GM21367 (cell line): ENCODE measurements at regions not wholly inside any gene's neighbourhood (a gene's known extent, or its start where the extent isn't known, plus 50 kb on each side); places are given as distances from the start of the nearest gene placed in this dataset.

Experiments used
- ATAC-seq: cut with Tn5 transposase; IDR thresholded peaks from one replicate; pipeline ENCODE4 v1.9.1; 2021; ENCODE audit not compliant: unreplicated experiment

DNA sequence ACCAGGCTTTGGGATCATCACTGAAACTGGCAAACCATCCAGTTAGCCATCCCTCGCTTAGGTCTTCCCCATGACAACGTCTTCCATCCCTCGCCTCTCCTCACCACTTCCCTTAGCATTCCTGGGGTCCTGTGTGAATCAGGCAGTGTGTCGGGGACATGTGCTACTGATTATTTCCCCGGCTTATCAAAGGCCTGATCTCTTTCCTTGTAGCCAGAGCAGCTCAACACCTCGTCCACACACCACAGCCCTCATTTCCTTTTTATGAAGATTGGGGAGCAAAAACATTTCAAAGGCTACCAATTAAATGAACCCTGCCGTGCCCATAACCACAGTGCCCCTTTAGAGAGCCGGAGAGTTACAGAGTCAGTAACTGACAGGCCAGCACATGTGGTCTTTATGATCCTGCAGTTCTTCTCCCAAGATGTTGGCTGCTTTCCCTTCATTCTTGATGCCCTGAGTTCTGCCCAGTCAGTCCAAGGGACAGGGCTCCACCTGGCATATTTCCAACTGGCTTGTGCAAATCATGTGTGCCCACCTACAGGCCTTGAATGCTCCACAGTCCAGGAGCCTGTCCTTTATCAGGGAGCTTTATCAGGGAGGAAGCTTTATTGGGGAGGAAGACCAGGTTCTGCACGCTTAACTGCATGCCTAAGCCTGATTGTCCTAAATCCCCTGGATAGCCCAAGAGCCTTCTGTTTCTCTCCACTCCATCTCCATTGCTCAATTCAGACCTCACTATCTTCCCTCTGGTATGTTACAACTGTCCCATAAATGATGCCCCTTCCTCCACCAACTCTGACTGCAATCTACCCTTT is 343.1 kb downstream of the CYRIA start:
- ATAC-seq = no peak

DNA sequence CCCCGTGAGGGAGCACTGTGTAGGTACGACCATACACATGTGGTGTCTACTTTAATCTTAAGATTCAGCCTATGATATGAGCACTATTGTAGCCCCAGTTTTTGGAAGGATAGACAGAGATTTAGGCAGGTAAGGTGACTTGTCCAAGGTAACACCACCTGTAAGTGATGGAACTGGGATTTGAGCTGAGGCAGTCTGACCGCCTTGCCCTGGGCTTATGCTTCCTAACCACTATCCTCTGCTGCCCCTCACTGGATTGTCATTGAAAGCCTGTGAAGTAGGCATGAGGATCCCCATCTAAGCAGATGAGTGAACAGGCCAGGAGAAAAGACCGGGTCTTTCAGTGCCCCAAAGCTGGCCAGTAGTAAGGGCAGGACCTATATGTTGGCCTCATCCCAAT is 343.8 kb downstream of the CYRIA start:
- ATAC-seq = no peak

DNA sequence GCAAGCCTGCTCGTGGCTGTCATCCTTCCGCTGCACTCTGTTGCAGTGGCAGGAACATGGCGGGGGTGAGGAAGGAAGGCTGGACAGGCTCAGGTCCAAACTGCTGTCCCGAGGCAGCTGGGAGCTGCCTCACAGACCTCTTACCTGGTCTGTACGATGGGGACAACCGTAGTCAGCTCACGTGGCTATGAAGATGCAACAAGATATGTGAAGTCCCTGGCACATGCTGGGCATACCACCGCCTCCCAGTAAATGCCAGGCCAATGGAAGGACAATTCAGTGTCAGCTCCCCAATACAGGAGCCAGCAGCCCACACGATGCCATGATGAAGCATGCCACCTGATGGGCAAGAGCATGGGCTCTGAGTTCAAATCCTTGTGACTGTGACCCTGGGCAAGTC is 344.4 kb downstream of the CYRIA start:
- ATAC-seq = no peak

DNA sequence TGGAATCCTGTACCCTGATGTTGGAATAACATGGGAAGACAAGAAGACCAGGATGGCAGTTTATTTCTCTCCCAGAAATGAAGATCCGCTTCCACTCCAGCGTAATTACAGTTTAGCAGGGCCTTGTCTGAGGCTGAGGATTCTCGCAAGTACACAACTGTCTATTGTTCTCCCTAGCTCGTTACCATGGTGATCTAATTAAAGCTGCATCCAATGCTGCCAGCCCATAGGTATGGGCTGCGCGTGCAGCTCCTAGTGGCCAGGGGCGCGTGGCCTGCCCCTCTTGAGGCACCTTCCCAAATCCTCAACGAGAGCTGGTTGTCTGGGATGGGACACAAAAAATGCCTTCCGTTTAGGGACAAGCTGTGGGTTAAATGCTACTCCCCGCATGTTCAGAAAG is 344.9 kb downstream of the CYRIA start:
- ATAC-seq = no peak

DNA sequence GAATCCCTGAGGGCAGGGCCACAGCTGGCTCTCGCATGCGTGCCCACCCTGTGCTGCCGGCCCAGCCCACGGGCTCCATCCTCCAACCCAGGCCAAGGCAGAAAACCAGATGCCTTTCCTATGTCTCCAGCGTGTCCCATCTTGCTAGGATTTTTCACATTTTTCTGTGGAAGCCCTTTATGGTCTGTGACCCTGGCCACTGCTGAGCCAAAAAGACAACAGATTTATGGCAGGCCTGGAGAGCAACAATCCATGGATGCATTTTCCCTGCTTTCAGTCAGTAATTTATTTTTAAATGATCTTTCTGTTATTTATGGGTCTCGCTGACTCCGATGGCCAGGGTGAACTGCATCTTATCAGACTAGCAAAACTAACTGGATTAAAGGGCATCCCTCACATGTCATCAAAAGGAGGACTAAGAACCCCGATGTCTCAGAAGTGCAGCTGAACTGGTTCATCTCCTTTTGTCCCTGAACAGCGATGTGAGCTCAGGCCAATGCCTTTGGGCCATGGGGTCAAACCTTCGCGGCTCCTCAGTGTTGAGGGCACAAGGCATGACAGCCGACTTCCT is 346.0 kb downstream of the CYRIA start:
- no peak for ATAC-seq

DNA sequence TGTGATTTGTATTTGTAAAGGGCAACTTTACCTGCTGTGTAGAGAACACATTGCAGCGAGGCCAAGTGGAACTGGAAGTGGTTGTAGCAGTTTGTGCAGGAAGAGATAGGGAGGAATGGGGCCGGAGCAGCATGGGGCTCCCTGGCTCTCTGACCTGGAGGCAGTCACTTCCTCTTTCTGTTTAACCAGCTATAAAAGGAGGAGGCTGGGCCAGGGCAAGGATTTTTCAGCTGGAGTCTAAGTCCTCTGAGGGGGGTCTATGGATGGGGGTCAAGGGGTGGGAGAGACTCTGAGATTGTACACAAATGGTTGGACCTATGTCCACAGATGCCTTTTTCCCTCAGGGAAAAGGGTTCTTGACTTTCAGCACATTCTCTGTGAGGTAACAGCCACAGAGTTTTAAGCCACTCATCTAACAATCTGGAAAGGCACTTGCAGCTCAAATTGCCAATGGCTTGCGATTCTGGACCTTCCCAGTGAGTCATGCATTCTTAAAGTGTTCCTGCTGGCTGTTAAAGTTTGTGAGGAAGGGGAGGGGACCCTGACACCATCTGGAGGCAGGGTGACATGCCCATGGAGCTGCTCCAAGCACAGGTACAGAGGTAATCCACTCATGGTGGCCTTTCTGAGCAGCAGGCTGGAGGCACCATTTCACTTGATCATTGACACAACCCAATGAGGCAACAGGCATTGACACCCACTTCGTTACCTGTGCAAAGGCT is 347.0 kb downstream of the CYRIA start:
- no peak for ATAC-seq

DNA sequence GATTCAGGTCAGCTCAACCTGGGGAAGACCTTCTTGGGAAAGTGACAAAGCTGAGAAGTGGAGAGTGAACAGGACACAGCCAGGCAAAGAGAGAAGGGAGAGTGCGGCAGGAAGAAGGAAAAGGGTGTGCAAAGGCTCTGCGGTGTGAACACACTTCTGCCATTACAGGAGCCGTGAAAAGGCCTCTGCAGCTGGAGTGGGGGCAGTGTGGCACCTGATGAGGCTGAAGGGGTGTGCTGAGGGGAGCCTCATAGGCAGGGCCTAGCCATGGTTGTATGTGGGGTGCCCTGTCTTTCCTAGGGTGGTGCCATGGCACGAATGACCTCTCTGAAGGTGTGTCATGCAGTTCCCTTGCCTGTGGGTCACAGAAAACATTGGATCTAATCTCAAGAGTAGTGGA is 347.6 kb downstream of the CYRIA start:
- no peak for ATAC-seq

DNA sequence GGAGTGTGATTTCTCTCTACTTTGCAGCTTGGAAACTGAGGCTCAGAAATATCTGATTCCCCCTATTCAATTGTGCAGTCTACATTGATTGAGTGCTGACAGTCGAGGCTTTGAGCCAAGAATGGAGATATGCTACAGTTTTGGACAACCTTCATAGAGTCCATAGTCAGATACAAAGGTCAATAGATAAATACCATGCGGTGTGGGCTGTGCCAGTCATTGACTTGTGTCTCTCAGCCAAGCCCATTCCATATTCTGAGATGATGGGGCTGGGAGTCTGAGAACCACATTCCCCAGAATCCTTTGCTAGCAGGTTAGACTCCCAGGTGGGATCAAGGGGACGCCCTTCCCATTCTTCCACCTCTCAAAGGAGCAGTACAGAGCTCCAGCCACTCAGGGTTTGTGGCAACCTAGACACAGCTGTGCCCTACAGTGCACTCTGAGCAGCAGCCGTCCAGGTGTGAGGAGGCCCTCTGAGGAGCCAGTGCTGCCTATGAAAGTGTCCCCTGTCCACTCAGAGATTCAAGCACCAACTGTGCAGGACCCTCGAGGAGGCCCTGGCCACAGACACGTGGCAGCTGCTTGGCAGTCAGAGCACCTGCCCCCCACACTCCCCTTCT is 348.3 kb downstream of the CYRIA start:
- ATAC-seq = no peak

DNA sequence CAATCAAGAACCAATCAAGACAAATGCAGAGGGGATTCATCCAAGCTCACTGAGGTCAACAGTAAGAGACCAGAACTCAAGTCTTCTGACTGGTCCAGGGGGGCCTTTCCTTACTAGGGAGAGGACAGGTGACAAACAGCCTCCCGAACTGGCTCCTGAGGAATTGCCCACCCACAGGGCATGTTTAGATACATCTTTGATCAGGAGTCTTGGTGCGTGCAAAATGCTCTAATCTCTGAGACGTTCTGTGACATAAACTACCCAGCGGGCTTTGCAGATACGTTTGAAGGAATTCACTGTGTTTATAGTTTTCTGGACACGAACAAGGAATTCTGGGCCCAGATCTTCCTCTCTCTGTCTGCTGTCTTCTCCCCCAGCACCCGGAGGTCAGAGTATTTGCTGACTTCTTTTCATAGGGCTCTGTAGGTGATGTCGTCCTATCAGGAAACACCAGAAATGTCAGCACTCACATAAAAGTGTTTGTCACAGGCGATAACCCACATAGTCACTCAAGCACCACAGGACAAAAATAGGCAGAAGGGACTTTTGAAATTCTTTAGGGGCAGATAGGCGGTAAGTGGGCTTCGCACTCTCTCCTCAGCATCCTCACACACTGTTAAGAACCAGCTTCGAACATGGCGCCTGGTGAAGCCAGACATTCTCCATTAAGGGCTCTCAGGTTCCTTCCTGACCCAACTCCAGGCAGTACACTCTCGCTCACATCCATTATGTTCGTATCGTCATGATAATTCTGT is 349.0 kb downstream of the CYRIA start:
- no peak for ATAC-seq

DNA sequence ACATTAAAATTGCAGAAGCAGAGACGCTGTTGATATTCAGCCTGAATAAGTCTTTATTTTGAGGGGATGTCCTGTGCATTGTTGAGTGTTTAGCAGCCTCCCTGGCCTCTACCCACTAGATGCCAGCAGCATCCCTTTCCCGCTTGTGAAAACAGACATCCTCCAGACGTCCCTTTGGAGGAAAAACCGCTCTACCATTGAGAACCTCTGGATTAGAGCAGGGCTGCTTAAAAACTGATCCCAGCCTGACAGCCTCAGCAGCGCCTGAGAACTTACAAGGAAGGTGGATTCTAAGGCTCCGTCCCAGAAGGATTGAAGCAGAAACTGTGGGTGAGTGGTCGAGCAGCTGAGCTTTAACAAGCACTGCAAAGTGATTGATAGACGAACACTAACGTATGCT is 349.7 kb downstream of the CYRIA start:
- no peak for ATAC-seq

DNA sequence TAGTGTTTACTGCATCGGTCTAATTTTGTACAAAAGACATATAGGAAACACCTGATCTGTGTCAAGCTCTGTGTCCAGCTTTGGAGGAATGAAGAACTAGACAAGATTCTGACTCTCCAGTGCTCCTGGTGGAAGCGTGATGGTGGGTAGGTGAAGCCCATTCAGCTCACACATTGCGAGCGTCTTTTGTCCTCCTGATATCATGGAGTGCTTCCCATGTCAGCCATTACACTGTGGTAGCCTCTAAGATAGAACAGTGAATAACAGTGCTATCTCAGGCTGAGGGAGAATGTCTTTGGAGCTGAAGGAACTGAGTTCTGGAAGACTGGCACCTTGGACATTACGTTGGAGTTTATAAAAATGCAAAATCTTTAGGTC is 350.2 kb downstream of the CYRIA start:
- no peak for ATAC-seq

DNA sequence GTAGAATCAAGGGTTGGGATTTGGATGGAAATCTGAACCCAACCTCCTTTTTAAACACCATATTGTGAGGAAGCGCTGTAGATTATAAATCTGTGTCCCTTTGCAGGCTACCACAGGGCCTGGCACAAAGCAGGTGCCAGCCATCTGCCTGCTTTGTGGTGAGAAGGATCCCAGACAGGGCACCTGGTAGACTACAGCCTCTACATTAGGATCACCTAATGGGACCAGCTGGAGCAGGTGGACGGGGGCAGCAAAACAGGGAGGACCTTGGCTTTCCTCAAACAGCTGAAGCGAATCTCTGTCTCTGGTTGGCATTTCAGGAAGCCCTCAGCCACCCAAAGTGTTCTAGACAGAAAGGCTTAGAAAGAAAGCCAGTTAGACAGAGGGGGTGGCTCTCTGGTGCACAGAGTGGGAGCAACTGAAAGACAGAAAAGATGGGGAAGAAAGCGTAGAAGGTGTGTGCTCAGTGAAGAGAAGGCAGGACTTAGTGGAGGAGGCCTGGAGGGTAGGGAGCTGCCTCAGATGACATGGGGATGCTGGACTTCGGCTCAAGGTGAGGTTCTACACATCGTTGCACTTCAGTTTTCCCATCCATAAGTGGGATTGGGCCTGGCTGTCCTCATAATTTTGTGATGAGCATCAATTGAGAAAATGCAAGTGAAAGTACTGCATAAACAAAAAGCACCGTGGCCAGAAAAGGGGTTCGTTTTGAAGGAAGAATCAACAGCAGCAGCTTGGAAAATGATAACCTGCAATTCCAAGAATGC is 350.8 kb downstream of the CYRIA start:
- no peak for ATAC-seq

DNA sequence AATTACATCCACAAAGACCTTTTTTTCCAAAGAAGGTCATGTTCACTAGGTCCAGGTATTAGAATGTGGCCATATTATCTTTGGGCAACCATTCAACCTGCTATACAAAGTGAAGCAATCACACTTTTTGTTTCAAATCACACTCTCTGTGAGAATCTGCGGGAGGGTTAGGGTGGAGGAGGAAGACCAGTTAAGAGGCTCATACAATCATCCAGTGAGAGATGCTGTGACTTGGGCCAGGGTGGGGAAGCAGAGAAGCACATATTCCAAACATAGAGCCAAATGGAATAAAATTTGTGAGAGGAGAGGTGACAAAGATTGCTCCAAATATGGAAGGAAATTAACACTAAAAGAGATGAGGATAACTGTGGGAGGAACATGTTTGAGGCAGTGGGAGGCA is 351.6 kb downstream of the CYRIA start:
- ATAC-seq = no peak

DNA sequence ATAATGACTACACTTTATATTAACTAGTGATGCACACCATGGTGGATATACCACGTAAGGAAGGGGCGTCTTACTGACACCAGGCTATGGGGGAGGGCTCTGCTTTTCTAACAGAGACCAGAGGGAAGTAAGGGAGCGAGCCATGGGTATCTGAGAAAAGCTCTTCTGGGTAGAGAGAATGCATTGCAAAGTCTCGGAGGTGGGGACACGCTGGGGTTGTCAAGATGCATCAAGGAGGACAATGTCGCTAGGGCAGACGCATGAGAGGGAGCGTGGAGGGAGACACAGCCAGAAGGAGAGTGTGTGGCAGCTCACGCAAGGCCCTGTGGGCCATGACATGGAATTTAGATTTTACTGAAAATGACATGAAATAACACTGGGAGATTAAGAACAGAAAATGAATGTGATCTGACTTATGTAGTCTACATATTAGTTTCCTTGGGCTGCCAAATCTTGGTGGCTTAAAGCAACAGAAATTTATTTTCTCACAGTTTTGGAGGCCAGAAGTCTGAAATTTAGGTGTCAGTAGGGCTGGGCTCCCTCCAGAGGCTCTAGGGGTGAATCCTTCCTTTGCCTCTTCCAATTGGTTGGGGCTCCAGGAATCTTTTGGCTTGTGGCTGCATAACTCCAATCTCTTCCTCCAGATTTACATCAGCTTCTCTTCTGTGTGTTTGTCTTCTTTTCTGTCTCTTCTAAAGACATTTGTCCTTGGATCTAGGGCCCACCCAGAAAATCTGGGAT is 352.2 kb downstream of the CYRIA start:
- ATAC-seq = no peak

DNA sequence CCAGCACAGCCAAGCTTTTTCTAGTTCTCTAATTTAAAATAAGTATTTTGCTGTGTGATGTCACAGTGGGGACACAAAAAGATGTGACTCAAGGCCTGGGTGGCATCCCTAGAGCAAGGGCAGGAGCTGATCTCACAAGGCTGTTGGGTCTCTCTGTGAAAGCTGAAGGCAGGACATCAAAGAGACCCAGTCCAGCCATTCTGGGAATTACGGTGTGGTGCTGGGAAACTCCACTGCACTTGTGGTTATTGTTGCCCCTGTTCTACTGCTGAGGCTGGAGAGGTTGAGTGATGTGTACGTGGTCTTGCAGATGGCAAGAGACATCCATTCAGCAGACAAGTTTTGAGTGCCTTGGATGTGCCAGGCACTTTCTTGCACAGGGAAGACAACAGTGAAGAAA is 352.9 kb downstream of the CYRIA start:
- no peak for ATAC-seq

DNA sequence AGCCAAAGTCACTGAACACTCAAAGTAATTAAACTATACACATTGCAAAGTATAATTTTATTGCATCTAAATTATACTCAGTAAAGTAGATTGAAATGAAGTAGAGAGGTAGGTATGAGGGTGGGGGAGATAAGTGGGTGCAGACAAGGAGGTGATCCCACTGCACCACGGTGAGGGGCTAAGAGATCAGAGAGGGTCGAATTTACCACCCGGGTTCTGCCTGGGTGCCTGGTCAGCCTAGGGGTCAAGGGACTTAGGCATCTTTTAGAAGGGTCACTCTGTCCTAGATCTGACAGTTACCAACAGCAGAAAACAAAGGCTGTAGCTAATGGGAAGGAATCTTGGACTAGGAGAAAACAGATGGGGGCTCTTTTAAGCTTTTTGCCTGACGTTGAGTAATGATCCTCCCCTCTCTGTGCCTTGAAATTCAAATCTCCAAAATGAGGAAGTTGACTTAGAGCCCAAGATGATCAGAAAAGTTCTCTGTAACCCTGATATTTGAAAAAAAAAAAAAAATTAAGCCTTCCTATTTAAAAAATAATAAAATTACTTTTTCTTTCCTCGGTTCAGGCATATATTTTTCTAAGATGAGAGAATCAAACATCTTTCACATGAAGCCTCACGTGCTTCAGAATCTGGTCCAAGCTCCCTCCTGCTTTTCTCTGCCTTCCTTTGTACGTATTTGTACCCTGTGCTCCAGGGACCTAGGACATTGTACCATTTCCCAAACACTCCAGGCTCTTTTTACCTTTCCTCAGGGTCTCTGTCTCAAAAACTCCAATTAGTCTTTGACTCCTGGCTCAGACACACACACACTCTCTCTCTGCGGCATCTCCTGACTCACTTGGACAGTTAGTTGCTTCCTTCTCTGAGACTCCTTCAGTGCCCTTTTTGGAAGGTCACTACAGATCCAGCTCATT is 353.9 kb downstream of the CYRIA start:
- no peak for ATAC-seq

DNA sequence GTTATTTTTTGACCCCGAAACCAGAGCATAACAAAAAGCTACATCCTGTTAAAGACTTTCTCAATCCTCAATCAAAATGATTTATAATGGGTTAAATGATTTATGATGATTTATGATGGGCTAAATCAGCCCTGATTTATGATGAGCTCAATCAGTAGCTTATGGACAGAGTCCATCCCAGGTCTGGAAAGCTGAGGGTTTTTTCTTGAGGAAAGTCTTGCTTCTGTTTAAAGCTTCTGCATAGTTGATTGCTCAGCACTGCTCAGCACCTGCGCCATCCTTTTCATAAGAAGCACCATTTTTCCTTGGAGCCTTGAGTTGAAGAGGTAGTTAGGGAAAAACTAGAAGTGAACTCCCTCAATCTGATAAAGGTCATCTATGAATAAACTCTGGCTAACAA is 356.8 kb downstream of the CYRIA start:
- no peak for ATAC-seq

DNA sequence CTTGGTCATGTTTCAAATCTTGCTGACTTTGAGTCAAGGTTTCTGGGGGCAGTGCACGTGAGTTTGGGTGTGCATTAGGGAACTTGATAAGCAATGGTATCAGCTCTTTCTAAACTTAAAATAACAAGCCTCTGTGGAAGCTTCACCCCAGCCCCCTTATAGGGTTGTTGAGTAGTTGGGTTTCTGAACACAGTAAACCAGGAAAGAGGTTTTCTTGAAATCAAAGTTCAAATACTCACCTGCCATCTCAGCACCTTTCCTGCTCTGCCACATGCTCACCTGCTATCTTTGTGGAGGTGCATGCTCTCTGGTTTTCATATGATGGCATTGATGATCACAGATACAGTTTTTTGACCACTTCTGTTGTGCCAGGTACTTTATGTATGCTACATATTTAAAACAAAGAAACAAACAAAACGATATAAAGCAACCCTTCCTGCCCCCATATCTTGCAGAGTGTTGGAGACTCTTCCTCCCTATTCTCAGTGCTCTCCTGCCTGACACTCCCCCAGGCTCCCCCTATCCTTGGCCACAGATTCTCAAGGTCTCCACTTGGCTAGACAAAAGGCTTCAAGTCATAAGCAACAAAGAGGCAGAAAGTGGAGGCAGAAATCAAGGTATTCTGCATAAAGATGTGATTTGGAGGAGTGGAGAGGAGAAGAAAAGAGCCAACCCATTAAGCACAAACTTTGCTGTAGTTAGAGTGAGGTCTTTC is 360.6 kb downstream of the CYRIA start:
- no peak for ATAC-seq
